HG02759 (cell line): ENCODE measurements at regions not wholly inside any gene's neighbourhood (a gene's known extent, or its start where the extent isn't known, plus 50 kb on each side); places are given as distances from the start of the nearest gene placed in this dataset.
"Not testable (repeated sequence)": the region's sequence is repeated elsewhere in the genome, so short reads cannot be mapped to it uniquely, and the experiment has no call there.

Experiments
- ATAC-seq: cut with Tn5 transposase; IDR thresholded peaks from one replicate; pipeline ENCODE4 v1.9.1; 2021; ENCODE audit warnings: mild to moderate bottlenecking, moderate library complexity; ENCODE audit not compliant: unreplicated experiment

- ATAC-seq, result no peak
Measured at GRCh38 chr15:60134609-60135008, 130.5 kb downstream of the FOXB1 start.

DNA sequence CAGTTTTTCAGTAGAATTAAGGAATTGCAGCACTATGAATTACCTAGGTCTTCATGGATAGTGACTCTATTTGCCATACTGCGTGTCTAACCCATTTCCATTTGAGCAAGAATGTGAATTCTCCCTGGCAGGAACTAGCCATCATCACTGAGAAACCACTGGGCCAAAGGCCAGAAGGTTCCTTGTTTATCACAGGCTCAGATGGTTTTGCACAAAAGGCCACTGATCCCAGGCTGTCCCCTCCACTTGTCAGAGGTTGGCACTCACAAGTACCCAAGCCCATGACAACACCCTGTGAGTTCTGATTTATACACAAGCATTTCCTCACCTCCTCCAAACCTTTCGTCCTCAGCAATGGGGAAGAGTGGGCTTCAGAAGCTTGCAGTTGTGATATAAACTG, 131.8 kb downstream of the FOXB1 start:
- ATAC-seq, result no peak

- no peak for ATAC-seq
Measured at GRCh38 chr15:60137711-60138396, 133.7 kb downstream of the FOXB1 start.

- no peak for ATAC-seq
Measured at GRCh38 chr15:60138397-60138968, 134.4 kb downstream of the FOXB1 start.

DNA sequence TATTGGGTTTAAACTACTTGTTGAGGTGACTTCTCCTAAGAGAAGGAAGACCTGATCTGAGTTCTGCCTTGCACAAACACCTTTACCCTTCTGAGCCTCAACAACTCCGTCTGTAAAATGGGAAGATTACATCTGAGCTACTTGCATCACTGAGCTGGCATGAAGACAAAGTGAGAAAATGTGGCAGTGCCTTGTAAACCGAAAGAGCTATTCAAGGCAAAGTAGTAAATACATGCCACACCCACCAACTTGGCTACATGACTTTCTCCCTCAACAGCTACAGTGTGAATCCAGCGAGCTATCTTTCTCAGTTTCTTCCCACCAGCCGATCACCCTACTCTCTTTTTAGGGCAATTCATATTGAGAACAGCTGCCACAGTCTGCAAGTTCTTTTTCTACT, 148.3 kb downstream of the FOXB1 start:
- no peak for ATAC-seq

GRCh38 chr15:60154764-60155325, 150.7 kb downstream of the FOXB1 start:
- ATAC-seq, result no peak

DNA sequence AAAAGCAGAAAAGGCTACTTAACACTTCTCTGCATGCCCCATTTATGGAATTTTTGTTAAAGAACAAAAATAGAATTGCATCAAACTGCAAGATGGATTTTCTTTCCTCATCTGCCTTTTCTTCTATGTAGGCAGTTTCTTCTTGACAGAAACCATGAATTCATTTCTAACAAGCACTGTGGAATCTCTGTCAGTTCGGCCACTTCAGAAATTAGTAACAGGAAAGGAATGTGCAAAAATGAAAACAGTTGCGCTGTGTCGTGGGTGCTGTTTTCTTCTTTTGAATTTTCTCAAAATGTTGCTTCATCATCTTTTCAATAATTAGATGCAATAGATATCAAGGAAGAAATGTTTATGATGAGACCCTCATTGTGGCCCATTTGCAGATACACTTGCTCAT, 151.6 kb downstream of the FOXB1 start:
- no peak for ATAC-seq

- no peak for ATAC-seq
Measured at GRCh38 chr15:60160909-60161308, 156.8 kb downstream of the FOXB1 start.

DNA sequence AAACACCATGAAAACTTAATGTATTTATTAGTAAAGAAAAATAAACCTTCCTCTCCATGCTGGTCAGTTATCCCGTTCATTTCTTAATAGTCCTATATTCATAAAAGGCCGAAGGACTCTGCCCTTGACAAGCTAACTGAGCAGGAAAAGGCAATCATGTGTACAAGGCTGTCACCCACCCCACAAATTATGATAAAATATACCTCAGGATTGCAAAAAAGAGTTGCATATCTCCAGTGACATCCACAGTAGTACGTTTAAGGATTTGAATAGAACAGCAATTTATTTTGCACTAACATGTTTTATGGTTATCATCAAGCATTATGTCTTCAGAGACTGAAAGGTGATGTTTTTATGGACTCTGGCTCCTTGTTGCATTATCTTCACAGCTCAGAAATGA, 157.6 kb downstream of the FOXB1 start:
- no peak for ATAC-seq

GRCh38 chr15:60162251-60162967, 158.3 kb downstream of the FOXB1 start:
- no peak for ATAC-seq

- ATAC-seq, result no peak
Measured at GRCh38 chr15:60162968-60163355, 158.9 kb downstream of the FOXB1 start.

- ATAC-seq, result no peak
Measured at GRCh38 chr15:60165111-60165510, 161.0 kb downstream of the FOXB1 start.

- ATAC-seq, result no peak
Measured at GRCh38 chr15:60172143-60172542, 168.0 kb downstream of the FOXB1 start.

DNA sequence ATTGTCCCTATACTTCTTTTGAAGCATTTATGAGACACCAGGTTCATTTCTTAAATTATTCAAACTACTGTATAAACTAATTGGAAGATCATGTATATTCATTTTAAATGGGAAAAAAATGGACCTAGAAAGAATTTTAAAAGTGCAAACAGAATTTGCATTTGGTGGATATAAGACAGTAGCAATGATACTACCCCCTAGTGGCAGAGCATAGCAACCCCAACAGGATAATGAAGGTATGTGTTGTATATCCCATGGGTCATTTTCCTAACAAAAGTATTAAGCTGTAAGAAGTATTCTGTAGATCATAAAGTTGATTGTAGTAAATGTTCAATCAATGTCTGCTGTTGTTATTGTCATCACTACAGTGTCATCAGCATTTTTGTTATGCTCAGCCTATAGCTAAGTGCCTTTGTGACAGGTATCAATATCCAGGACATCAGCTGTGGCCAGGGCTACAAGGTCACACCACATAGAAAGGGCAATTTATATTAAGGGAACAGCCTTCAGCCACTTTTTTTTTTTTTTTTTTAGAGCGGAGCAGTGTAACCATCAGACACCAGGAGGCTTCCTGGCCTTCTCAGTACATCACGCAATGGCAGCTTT, 175.8 kb downstream of the FOXB1 start:
- no peak for ATAC-seq

DNA sequence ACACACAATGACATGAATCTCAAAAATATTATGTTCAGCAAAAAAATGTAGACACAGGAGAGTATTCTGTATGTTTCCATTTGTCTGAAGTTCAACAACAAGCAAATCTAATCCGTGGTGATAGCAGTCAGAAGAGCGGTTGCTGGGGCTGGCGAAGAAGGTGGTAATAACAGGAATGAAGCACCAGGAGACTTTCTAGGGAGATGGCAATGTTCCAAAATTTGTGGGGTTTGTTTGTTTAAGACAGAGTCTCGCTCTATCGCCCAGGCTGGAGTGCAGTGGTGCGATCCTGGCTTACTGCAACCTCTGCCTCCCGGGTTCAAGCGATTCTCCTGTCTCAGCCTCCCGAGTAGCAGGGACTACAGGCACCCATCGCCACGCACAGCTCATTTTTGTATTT, 177.8 kb downstream of the FOXB1 start:
- not testable (repeated sequence) for ATAC-seq

GRCh38 chr15:60183366-60183765, 179.3 kb downstream of the FOXB1 start:
- no peak for ATAC-seq

- no peak for ATAC-seq
Measured at GRCh38 chr15:60184579-60184978, 180.5 kb downstream of the FOXB1 start.

- ATAC-seq, result no peak
Measured at GRCh38 chr15:60191016-60191415, 186.9 kb downstream of the FOXB1 start.

DNA sequence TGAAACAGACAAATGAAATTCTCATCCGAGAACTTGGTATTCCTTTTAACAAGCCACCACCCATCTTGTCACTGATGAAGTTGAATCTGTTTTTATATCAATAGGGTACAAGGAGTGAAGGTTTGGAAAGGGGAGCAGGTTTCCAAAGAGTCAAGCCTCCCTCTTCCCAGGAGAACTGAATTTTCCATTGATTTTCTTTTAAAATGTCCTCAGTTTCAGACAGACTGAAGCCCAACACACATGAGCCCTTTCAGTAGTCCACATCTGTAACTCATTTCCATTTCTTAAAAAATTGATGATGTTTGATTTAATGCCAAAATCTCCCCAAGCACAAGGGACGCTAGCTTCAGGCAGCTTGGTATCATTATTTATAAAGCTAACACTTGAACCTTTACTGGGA, 187.7 kb downstream of the FOXB1 start:
- no peak for ATAC-seq

GRCh38 chr15:60195611-60196010, 191.5 kb downstream of the FOXB1 start:
- ATAC-seq, result no peak

DNA sequence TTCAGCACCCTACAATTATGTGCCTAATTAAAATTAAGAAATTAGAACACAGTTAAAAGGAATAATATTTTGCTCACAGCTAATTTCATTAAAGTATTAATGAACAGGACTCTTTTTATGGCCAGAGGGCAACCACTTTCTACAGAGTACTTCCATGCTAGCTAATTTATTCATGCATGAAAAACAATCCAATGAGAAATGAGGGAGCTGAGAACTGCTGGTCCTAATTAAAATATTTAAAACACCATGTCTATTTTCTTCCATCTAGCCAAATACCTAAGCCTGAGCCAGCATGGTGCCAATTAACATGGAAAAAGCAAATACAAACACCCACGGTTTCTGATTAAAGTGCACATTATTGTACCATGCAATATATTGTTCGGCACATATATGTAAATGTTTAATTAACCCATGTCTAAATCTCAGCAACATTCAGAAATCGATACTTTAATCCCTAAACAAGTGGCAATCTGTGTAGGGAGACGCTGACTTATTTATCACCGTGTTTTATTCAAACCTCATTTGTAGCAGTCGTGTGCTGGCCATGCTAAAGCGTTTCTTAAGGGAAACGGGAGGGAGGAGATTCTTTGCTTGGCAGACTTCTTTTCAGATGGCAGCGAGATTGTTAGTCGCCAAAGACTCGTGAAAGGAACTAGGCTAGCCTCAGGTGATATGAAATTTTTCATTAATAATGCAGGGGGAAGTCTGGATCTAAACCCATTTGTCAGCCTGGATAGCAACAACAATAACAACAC, 193.5 kb downstream of the ANXA2 start:
- ATAC-seq, result no peak
